ENCODE measurements at regions not wholly inside any gene's neighbourhood (a gene's known extent, or its start where the extent isn't known, plus 50 kb on each side); places are given as distances from the start of the nearest gene placed in this dataset.
"Not testable (repeated sequence)": the region's sequence is repeated elsewhere in the genome, so short reads cannot be mapped to it uniquely, and the experiment has no call there.

- TF ChIP-seq CTCF, POLR2A (IDR thresholded peaks at IDR 0.05): not testable (repeated sequence)
Observed at GRCh38 chr14:21894898-21895194, 221.2 kb upstream of the OR4E1 start.
